ENCODE measurements at regions not wholly inside any gene's neighbourhood (a gene's known extent, or its start where the extent isn't known, plus 50 kb on each side); places are given as distances from the start of the nearest gene placed in this dataset.
"Not testable (repeated sequence)": the region's sequence is repeated elsewhere in the genome, so short reads cannot be mapped to it uniquely, and the experiment has no call there.

DNA sequence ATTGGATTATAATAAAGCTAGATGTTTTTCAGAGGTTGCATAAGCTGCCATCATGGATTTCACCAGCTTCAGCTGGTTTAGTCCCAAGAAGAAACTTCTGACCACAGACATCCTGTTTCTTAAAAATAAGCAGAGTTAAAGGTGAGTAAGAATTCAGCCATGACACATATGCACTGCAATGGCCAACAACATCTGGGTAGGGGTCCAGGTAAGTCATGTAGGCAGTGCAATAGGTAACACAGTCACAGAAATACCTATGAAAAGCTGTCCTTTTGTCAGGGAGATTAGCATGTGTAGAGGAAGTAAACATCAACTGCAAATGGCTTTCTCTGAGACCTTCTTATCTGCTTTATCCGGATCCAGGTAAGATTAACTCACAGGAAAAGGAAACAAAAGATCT lies 85.6 kb downstream of the PPIAL4G start:
- H3K4me3 Mint-ChIP-seq (ENCODE audit: unreplicated experiment); DNase-seq (ENCODE audit: low spot score); H3K9me3 Mint-ChIP-seq (ENCODE audit: low read depth): not testable (repeated sequence)

GRCh38 chr1:148392505-148392904 lies 90.6 kb downstream of the PPIAL4G start:
- H3K4me3 Mint-ChIP-seq (ENCODE audit: unreplicated experiment); DNase-seq (ENCODE audit: low spot score); H3K27me3 Mint-ChIP-seq (ENCODE audit: low read depth); H3K27ac Mint-ChIP-seq (ENCODE audit: unreplicated experiment); H3K9me3 Mint-ChIP-seq (ENCODE audit: low read depth); H3K4me1 Mint-ChIP-seq (ENCODE audit: low read depth); H3K36me3 Mint-ChIP-seq (ENCODE audit: low read depth): not testable (repeated sequence)

More for the DNA sequence above, 85.6 kb downstream of the PPIAL4G start:
- H3K4me1 Mint-ChIP-seq (ENCODE audit: low read depth); H3K27me3 Mint-ChIP-seq (ENCODE audit: low read depth); H3K27ac Mint-ChIP-seq (ENCODE audit: unreplicated experiment); H3K36me3 Mint-ChIP-seq (ENCODE audit: low read depth): not testable (repeated sequence)

- H3K9me3 Mint-ChIP-seq (ENCODE audit: low read depth); H3K27ac Mint-ChIP-seq (ENCODE audit: unreplicated experiment); DNase-seq (ENCODE audit: low spot score); H3K27me3 Mint-ChIP-seq (ENCODE audit: low read depth); H3K36me3 Mint-ChIP-seq (ENCODE audit: low read depth); H3K4me3 Mint-ChIP-seq (ENCODE audit: unreplicated experiment); H3K4me1 Mint-ChIP-seq (ENCODE audit: low read depth): not testable (repeated sequence)
Observed at GRCh38 chr1:148391323-148391722, 91.8 kb downstream of the PPIAL4G start.

- no peaks in the 10 kb centered on the region for H3K27me3 Mint-ChIP-seq (ENCODE audit: low read depth)
- TF ChIP-seq, protein P1, sequence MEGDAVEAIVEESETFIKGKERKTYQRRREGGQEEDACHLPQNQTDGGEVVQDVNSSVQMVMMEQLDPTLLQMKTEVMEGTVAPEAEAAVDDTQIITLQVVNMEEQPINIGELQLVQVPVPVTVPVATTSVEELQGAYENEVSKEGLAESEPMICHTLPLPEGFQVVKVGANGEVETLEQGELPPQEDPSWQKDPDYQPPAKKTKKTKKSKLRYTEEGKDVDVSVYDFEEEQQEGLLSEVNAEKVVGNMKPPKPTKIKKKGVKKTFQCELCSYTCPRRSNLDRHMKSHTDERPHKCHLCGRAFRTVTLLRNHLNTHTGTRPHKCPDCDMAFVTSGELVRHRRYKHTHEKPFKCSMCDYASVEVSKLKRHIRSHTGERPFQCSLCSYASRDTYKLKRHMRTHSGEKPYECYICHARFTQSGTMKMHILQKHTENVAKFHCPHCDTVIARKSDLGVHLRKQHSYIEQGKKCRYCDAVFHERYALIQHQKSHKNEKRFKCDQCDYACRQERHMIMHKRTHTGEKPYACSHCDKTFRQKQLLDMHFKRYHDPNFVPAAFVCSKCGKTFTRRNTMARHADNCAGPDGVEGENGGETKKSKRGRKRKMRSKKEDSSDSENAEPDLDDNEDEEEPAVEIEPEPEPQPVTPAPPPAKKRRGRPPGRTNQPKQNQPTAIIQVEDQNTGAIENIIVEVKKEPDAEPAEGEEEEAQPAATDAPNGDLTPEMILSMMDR (IDR thresholded peaks at IDR 0.05): no peak
- peaks cover 6% of the 10 kb centered on the region for H3K4me1 Mint-ChIP-seq (ENCODE audit: low read depth)
- no peak for DNase-seq (ENCODE audit: low spot score)
- H3K36me3 Mint-ChIP-seq (ENCODE audit: low read depth): no peaks in the 10 kb centered on the region
- peaks cover 4% of the 10 kb centered on the region for H3K9me3 Mint-ChIP-seq (ENCODE audit: low read depth)
- peak overlapping the region; percentile 92 for H3K27ac Mint-ChIP-seq (ENCODE audit: unreplicated experiment)
- peak overlapping the region; percentile 74 for H3K4me3 Mint-ChIP-seq (ENCODE audit: unreplicated experiment)
Observed at GRCh38 chr1:148389027-148389339, 94.1 kb downstream of the PPIAL4G start.

DNA sequence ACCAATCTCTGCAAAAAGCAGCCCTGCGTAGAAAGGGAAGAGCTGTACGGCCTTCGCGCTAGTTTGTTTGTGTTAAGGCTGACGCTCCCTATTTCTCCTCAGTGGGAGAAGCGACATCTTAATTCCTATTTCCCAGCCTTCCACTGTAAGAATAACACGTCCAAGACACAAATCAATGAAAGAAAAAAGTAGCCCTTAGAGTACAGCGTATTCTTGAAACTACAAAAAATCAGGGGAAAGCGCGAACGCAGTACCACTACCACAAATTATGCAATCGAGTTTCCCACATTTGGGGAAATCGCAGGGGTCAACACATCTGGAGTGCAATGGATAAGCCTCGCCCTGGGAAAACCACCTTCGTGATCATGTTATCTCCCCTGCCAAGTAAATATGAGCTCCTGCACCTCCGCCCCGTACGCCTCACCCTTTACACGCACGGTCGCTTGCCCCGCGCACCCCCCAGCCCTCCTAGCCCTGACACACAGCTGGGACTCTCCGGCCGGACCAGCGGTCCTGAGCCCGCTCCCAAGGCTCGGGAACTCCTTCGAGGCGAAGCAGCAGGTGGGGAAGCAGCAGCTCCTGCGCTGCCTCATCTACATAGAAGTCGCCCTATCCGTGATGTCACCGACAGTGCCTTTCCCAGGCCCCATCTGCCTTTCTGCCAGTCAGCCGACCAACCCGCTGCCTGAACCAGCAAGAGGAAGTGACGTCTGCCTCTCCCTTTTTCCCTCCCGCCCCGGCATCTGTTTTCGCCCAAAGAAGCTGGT lies 94.7 kb downstream of the PPIAL4G start:
- TF ChIP-seq, protein P1 (IDR thresholded peaks at IDR 0.05): no peak
- peak overlapping the region; percentile 74 for H3K4me3 Mint-ChIP-seq (ENCODE audit: unreplicated experiment)
- no peaks in the 10 kb centered on the region for H3K36me3 Mint-ChIP-seq (ENCODE audit: low read depth)
- H3K27ac Mint-ChIP-seq (ENCODE audit: unreplicated experiment): peak overlapping the region; percentile 92
- no peak for DNase-seq (ENCODE audit: low spot score)
- H3K9me3 Mint-ChIP-seq (ENCODE audit: low read depth): peaks cover 4% of the 10 kb centered on the region
- H3K4me1 Mint-ChIP-seq (ENCODE audit: low read depth): peaks cover 6% of the 10 kb centered on the region
- no peaks in the 10 kb centered on the region for H3K27me3 Mint-ChIP-seq (ENCODE audit: low read depth)

- not testable (repeated sequence) for DNase-seq (ENCODE audit: low spot score); H3K9me3 Mint-ChIP-seq (ENCODE audit: low read depth); H3K36me3 Mint-ChIP-seq (ENCODE audit: low read depth); H3K4me1 Mint-ChIP-seq (ENCODE audit: low read depth); H3K27ac Mint-ChIP-seq (ENCODE audit: unreplicated experiment); H3K27me3 Mint-ChIP-seq (ENCODE audit: low read depth)
- peak overlapping the region; percentile 74 for H3K4me3 Mint-ChIP-seq (ENCODE audit: unreplicated experiment)
Observed at GRCh38 chr1:148387949-148388259, 95.2 kb downstream of the PPIAL4G start.

- not testable (repeated sequence) for DNase-seq (ENCODE audit: low spot score); H3K27me3 Mint-ChIP-seq (ENCODE audit: low read depth); H3K4me3 Mint-ChIP-seq (ENCODE audit: unreplicated experiment); H3K4me1 Mint-ChIP-seq (ENCODE audit: low read depth); H3K9me3 Mint-ChIP-seq (ENCODE audit: low read depth); H3K36me3 Mint-ChIP-seq (ENCODE audit: low read depth); H3K27ac Mint-ChIP-seq (ENCODE audit: unreplicated experiment)
Observed at GRCh38 chr1:148387122-148387948, 95.8 kb downstream of the PPIAL4G start.

Data from chondrocyte (in vitro differentiated cells).